GM19397 (cell line): ENCODE measurements at regions not wholly inside any gene's neighbourhood (a gene's known extent, or its start where the extent isn't known, plus 50 kb on each side); places are given as distances from the start of the nearest gene placed in this dataset.
"Not testable (repeated sequence)": the region's sequence is repeated elsewhere in the genome, so short reads cannot be mapped to it uniquely, and the experiment has no call there.

Source experiments
- ATAC-seq: cut with Tn5 transposase; IDR thresholded peaks from one replicate; pipeline ENCODE4 v1.9.1; 2021; ENCODE audit warnings: mild to moderate bottlenecking, moderate library complexity; ENCODE audit not compliant: unreplicated experiment

GRCh38 chr15:69903470-69904469 lies 193.9 kb downstream of the TLE3 start:
- no peak for ATAC-seq

GRCh38 chr15:69906256-69907185 lies 191.2 kb downstream of the TLE3 start:
- ATAC-seq = no peak

GRCh38 chr15:69908060-69908459 lies 189.7 kb downstream of the TLE3 start:
- ATAC-seq = no peak

GRCh38 chr15:69908590-69909420 lies 188.9 kb downstream of the TLE3 start:
- ATAC-seq = no peak

GRCh38 chr15:69909719-69910444 lies 187.8 kb downstream of the TLE3 start:
- ATAC-seq = no peak

- no peak for ATAC-seq
Observed at GRCh38 chr15:69910514-69910913, 187.2 kb downstream of the TLE3 start.

GRCh38 chr15:69912116-69912515 lies 185.6 kb downstream of the TLE3 start:
- ATAC-seq = no peak

- ATAC-seq = no peak
Observed at GRCh38 chr15:69914040-69914439, 183.7 kb downstream of the TLE3 start.

GRCh38 chr15:69914960-69915359 lies 182.8 kb downstream of the TLE3 start:
- ATAC-seq = no peak

GRCh38 chr15:69916169-69916785 lies 181.4 kb downstream of the TLE3 start:
- no peak for ATAC-seq

GRCh38 chr15:69917056-69917455 lies 180.7 kb downstream of the TLE3 start:
- ATAC-seq = no peak

GRCh38 chr15:69919816-69920215 lies 177.9 kb downstream of the TLE3 start:
- ATAC-seq = no peak

GRCh38 chr15:69920221-69920620 lies 177.5 kb downstream of the TLE3 start:
- no peak for ATAC-seq

- no peak for ATAC-seq
Observed at GRCh38 chr15:69921626-69922619, 175.8 kb downstream of the TLE3 start.

GRCh38 chr15:69924531-69924930 lies 173.2 kb downstream of the TLE3 start:
- ATAC-seq = no peak

- no peak for ATAC-seq
Observed at GRCh38 chr15:69926006-69926405, 171.7 kb downstream of the TLE3 start.

GRCh38 chr15:69926721-69927120 lies 171.0 kb downstream of the TLE3 start:
- no peak for ATAC-seq

GRCh38 chr15:69928890-69929289 lies 168.8 kb downstream of the TLE3 start:
- ATAC-seq = not testable (repeated sequence)
